ENCODE measurements at regions not wholly inside any gene's neighbourhood (a gene's known extent, or its start where the extent isn't known, plus 50 kb on each side); places are given as distances from the start of the nearest gene placed in this dataset.

- TF ChIP-seq EGR1 (IDR thresholded peaks at IDR 0.05) (no peak), TAF1 (IDR thresholded peaks at IDR 0.05; ENCODE audit: low read depth) (no peak)
Observed at GRCh38 chr17:33493566-33493965, 200.5 kb upstream of the ASIC2 start.

- TF ChIP-seq MAX (IDR thresholded peaks at IDR 0.05): no peak
- no peak for TF ChIP-seq USF1 (IDR thresholded peaks at IDR 0.05)
- TF ChIP-seq CREB1 (IDR thresholded peaks at IDR 0.05; ENCODE audit: low read depth): no peak
- no peak for TF ChIP-seq EP300 (IDR thresholded peaks at IDR 0.05; ENCODE audit: borderline replicate concordance)
- no peak for TF ChIP-seq REST (IDR thresholded peaks at IDR 0.05; ENCODE audit: low read depth)
- no peak for TF ChIP-seq TCF12 (IDR thresholded peaks at IDR 0.05; ENCODE audit: low read depth)
- no peak for TF ChIP-seq RAD21 (IDR thresholded peaks at IDR 0.05; ENCODE audit: low read depth)
- TF ChIP-seq CEBPB (IDR thresholded peaks at IDR 0.05): no peak
- no peak for TF ChIP-seq TEAD4 (IDR thresholded peaks at IDR 0.05)
- no peak for TF ChIP-seq NFIC (IDR thresholded peaks at IDR 0.05)
- no peak for TF ChIP-seq TAF1 (IDR thresholded peaks at IDR 0.05; ENCODE audit: low read depth)
- no peak for TF ChIP-seq ZBTB7A (IDR thresholded peaks at IDR 0.05; ENCODE audit: low read depth)
- no peak for TF ChIP-seq EGR1 (IDR thresholded peaks at IDR 0.05)
- no peak for TF ChIP-seq YY1 (IDR thresholded peaks at IDR 0.05; ENCODE audit: low read depth)
- no peak for TF ChIP-seq FOXM1 (IDR thresholded peaks at IDR 0.05; ENCODE audit: borderline replicate concordance, low read depth)
Observed at GRCh38 chr17:33494151-33494550, 201.1 kb upstream of the ASIC2 start.

- TF ChIP-seq TEAD4 (IDR thresholded peaks at IDR 0.05): no peak
- no peak for TF ChIP-seq TCF12 (IDR thresholded peaks at IDR 0.05; ENCODE audit: low read depth)
- TF ChIP-seq REST (IDR thresholded peaks at IDR 0.05; ENCODE audit: low read depth): no peak
- no peak for TF ChIP-seq RAD21 (IDR thresholded peaks at IDR 0.05; ENCODE audit: low read depth)
- TF ChIP-seq CEBPB (IDR thresholded peaks at IDR 0.05): no peak
- TF ChIP-seq NFIC (IDR thresholded peaks at IDR 0.05): no peak
- no peak for TF ChIP-seq YY1 (IDR thresholded peaks at IDR 0.05; ENCODE audit: low read depth)
- TF ChIP-seq ZBTB7A (IDR thresholded peaks at IDR 0.05; ENCODE audit: low read depth): no peak
- no peak for TF ChIP-seq MAX (IDR thresholded peaks at IDR 0.05)
- no peak for TF ChIP-seq EP300 (IDR thresholded peaks at IDR 0.05; ENCODE audit: borderline replicate concordance)
- no peak for TF ChIP-seq FOXM1 (IDR thresholded peaks at IDR 0.05; ENCODE audit: borderline replicate concordance, low read depth)
- no peak for TF ChIP-seq CREB1 (IDR thresholded peaks at IDR 0.05; ENCODE audit: low read depth)
- no peak for TF ChIP-seq USF1 (IDR thresholded peaks at IDR 0.05)
- TF ChIP-seq EGR1 (IDR thresholded peaks at IDR 0.05): no peak
- TF ChIP-seq TAF1 (IDR thresholded peaks at IDR 0.05; ENCODE audit: low read depth): no peak
Observed at GRCh38 chr17:33497623-33498022, 204.5 kb upstream of the ASIC2 start.

- no peak for TF ChIP-seq CEBPB (IDR thresholded peaks at IDR 0.05)
- TF ChIP-seq MAX (IDR thresholded peaks at IDR 0.05): no peak
- no peak for TF ChIP-seq EGR1 (IDR thresholded peaks at IDR 0.05)
- no peak for TF ChIP-seq TAF1 (IDR thresholded peaks at IDR 0.05; ENCODE audit: low read depth)
- no peak for TF ChIP-seq USF1 (IDR thresholded peaks at IDR 0.05)
- no peak for TF ChIP-seq EP300 (IDR thresholded peaks at IDR 0.05; ENCODE audit: borderline replicate concordance)
- TF ChIP-seq RAD21 (IDR thresholded peaks at IDR 0.05; ENCODE audit: low read depth): no peak
- TF ChIP-seq CREB1 (IDR thresholded peaks at IDR 0.05; ENCODE audit: low read depth): no peak
- TF ChIP-seq FOXM1 (IDR thresholded peaks at IDR 0.05; ENCODE audit: borderline replicate concordance, low read depth): no peak
- TF ChIP-seq YY1 (IDR thresholded peaks at IDR 0.05; ENCODE audit: low read depth): no peak
- no peak for TF ChIP-seq ZBTB7A (IDR thresholded peaks at IDR 0.05; ENCODE audit: low read depth)
- no peak for TF ChIP-seq NFIC (IDR thresholded peaks at IDR 0.05)
- no peak for TF ChIP-seq REST (IDR thresholded peaks at IDR 0.05; ENCODE audit: low read depth)
- no peak for TF ChIP-seq TEAD4 (IDR thresholded peaks at IDR 0.05)
- TF ChIP-seq TCF12 (IDR thresholded peaks at IDR 0.05; ENCODE audit: low read depth): no peak
Observed at GRCh38 chr17:33498069-33498468, 205.0 kb upstream of the ASIC2 start.

Data from Ishikawa (cell line).